ENCODE measurements at regions not wholly inside any gene's neighbourhood (a gene's known extent, or its start where the extent isn't known, plus 50 kb on each side); places are given as distances from the start of the nearest gene placed in this dataset.

- TF ChIP-seq, protein P1, sequence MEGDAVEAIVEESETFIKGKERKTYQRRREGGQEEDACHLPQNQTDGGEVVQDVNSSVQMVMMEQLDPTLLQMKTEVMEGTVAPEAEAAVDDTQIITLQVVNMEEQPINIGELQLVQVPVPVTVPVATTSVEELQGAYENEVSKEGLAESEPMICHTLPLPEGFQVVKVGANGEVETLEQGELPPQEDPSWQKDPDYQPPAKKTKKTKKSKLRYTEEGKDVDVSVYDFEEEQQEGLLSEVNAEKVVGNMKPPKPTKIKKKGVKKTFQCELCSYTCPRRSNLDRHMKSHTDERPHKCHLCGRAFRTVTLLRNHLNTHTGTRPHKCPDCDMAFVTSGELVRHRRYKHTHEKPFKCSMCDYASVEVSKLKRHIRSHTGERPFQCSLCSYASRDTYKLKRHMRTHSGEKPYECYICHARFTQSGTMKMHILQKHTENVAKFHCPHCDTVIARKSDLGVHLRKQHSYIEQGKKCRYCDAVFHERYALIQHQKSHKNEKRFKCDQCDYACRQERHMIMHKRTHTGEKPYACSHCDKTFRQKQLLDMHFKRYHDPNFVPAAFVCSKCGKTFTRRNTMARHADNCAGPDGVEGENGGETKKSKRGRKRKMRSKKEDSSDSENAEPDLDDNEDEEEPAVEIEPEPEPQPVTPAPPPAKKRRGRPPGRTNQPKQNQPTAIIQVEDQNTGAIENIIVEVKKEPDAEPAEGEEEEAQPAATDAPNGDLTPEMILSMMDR (IDR thresholded peaks at IDR 0.05), result no peak
- TF ChIP-seq ZFX (IDR thresholded peaks at IDR 0.05; ENCODE audit: borderline replicate concordance), result no peak
Observed at GRCh38 chr5:116664988-116665387, 90.4 kb upstream of the SEMA6A start.

Measured in 22Rv1 (cell line).